Spinal cord (tissue), 9 donors: ENCODE measurements at regions not wholly inside any gene's neighbourhood (a gene's known extent, or its start where the extent isn't known, plus 50 kb on each side); places are given as distances from the start of the nearest gene placed in this dataset.

Experiments
- DNase-seq, 6 donors: peaks; one replicate each; pipeline versions ENCODE4 v3.0.0 to v3.0.0-alpha.2; 2013 to 2015; ENCODE audit warnings: low spot score in 6 of 6, low read depth in 4 of 6
- H3K27ac ChIP-seq: one replicate; pipeline ENCODE4 v1.5.1; 2013; ENCODE audit warnings: low read depth, low read length, control low read depth
- H3K27me3 ChIP-seq: one replicate; pipeline ENCODE4 v1.6.1; 2013; ENCODE audit warnings: low read length; ENCODE audit not compliant: control insufficient read depth, insufficient read depth
- H3K36me3 ChIP-seq: one replicate; pipeline ENCODE4 v1.6.1; 2013; ENCODE audit warnings: low read length; ENCODE audit not compliant: control insufficient read depth, insufficient read depth
- H3K4me1 ChIP-seq: one replicate; pipeline ENCODE4 v1.6.1; 2013; ENCODE audit warnings: low read length; ENCODE audit not compliant: control insufficient read depth, insufficient read depth
- H3K4me3 ChIP-seq: one replicate; pipeline ENCODE4 v1.5.1; 2013; ENCODE audit warnings: low read depth, low read length, control low read depth
- H3K9me3 ChIP-seq: one replicate; pipeline ENCODE4 v1.6.1; 2013; ENCODE audit warnings: low read length; ENCODE audit not compliant: control insufficient read depth, insufficient read depth
- WGBS: methylation state at CpG from one replicate; pipeline ENCODE4 v1.1.5; 2013; ENCODE audit warnings: missing lambda C conversion rate; ENCODE audit not compliant: insufficient coverage; 5-methylcytosine and 5-hydroxymethylcytosine counted together
- donor health status: healthy.

- no peak overlapping the region for H3K27ac ChIP-seq
- DNase-seq: no peak
- H3K4me3 ChIP-seq: no peak overlapping the region
- no peaks in the 10 kb centered on the region for H3K4me1 ChIP-seq
- 72% methylated on average over 6 of the region's 6 CpGs for WGBS
- H3K36me3 ChIP-seq: no peaks in the 10 kb centered on the region
- no peaks in the 10 kb centered on the region for H3K27me3 ChIP-seq
- no peaks in the 10 kb centered on the region for H3K9me3 ChIP-seq
Measured at GRCh38 chr2:215511454-215512346, 75.8 kb upstream of the FN1 start.

DNA sequence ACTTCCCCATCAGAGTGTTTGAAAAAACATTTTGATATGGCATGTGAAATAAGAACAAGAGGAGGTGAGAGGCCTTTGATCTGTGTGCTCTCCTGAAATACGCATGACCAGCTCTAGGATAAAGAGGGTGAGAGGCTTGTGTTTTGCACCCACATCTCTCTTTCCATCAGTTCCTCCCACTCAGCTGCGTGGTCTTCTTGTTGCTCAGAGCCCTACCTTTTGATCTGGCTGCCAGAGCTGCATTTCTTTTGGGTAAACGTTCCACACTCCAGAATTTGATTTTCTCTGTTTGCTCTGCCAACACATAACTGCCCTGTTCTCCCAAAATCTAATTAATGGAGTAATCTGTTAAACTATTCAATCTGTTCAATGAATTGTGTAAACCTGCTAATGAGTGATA is 72.0 kb upstream of the FN1 start:
- 71% methylated on average over 1 of the region's 3 CpGs for WGBS
- DNase-seq: no peak
- Histone ChIP-seq H3K4me1 (no peaks in the 10 kb centered on the region), H3K27me3 (no peaks in the 10 kb centered on the region), H3K27ac (no peak overlapping the region), H3K36me3 (no peaks in the 10 kb centered on the region), H3K9me3 (no peaks in the 10 kb centered on the region), H3K4me3 (no peak overlapping the region)

DNA sequence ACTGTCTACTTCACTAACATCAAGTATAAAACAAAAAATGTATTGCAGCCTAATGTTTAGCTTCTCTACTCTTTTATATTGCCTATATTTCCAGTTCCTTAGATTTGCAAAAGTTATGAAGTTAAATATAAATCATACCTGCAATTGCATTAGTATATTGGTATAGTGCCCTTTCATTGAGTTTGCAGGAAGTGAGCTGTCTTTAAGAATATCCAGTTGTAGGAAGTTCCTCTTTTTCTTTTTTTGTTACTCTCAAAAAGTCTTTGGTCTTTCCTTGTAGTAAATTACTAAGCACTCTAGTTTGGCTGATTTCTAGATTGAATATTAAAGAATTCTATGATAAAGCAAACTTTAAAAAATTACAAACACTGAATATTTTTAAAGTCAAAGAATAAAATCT is 71.3 kb upstream of the FN1 start:
- DNase-seq: no peak
- H3K4me1 ChIP-seq: no peaks in the 10 kb centered on the region
- H3K27ac ChIP-seq: no peak overlapping the region
- no peak overlapping the region for H3K4me3 ChIP-seq
- no peaks in the 10 kb centered on the region for H3K9me3 ChIP-seq
- no peaks in the 10 kb centered on the region for H3K36me3 ChIP-seq
- H3K27me3 ChIP-seq: no peaks in the 10 kb centered on the region

DNA sequence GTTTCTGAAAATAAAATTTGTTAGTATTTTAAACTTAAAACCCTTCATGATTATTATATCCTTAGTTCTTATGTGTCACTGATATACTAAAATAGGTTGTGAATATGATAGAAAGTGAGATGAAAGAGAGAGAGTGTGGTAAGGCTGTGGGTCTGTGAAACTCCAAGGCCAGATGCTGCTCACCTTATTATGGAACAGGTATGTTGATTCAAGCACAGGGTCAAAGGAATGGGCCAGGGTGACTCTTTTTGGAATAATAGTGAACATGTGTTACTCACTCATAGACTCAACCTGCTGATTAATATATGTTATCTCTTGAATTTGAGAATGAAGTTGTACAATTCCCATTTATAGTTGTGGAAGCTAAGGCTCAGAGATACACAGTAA is 70.7 kb upstream of the FN1 start:
- Histone ChIP-seq H3K27me3 (no peaks in the 10 kb centered on the region), H3K27ac (no peak overlapping the region), H3K9me3 (no peaks in the 10 kb centered on the region), H3K36me3 (no peaks in the 10 kb centered on the region), H3K4me1 (no peaks in the 10 kb centered on the region), H3K4me3 (no peak overlapping the region)
- no peak for DNase-seq

GRCh38 chr2:215505044-215505786 is 69.3 kb upstream of the FN1 start:
- no peak overlapping the region for H3K27ac ChIP-seq
- no peaks in the 10 kb centered on the region for H3K9me3 ChIP-seq
- WGBS: 92% methylated on average over 2 of the region's 4 CpGs
- no peaks in the 10 kb centered on the region for H3K27me3 ChIP-seq
- no peaks in the 10 kb centered on the region for H3K36me3 ChIP-seq
- no peak for DNase-seq
- H3K4me1 ChIP-seq: no peaks in the 10 kb centered on the region
- no peak overlapping the region for H3K4me3 ChIP-seq

- Histone ChIP-seq H3K4me3 (no peak overlapping the region), H3K4me1 (no peaks in the 10 kb centered on the region), H3K36me3 (no peaks in the 10 kb centered on the region), H3K27me3 (no peaks in the 10 kb centered on the region), H3K27ac (no peak overlapping the region), H3K9me3 (no peaks in the 10 kb centered on the region)
- WGBS: 80% methylated on average over 1 of the region's 2 CpGs
- DNase-seq: no peak
Measured at GRCh38 chr2:215504547-215504946, 68.7 kb upstream of the FN1 start.

- Histone ChIP-seq H3K4me1 (no peaks in the 10 kb centered on the region), H3K36me3 (no peaks in the 10 kb centered on the region), H3K9me3 (no peaks in the 10 kb centered on the region), H3K4me3 (no peak overlapping the region), H3K27ac (no peak overlapping the region), H3K27me3 (no peaks in the 10 kb centered on the region)
- no CpG with 5 or more reads among the region's 1 CpG for WGBS
- peak in 1 of 6 donors; percentile 15 for DNase-seq
Measured at GRCh38 chr2:215503381-215503780, 67.5 kb upstream of the FN1 start.

GRCh38 chr2:215500466-215500865 is 64.6 kb upstream of the FN1 start:
- no peaks in the 10 kb centered on the region for H3K9me3 ChIP-seq
- no peak overlapping the region for H3K4me3 ChIP-seq
- DNase-seq: no peak
- H3K27ac ChIP-seq: no peak overlapping the region
- no peaks in the 10 kb centered on the region for H3K4me1 ChIP-seq
- no peaks in the 10 kb centered on the region for H3K27me3 ChIP-seq
- H3K36me3 ChIP-seq: no peaks in the 10 kb centered on the region

- Histone ChIP-seq H3K4me1 (no peaks in the 10 kb centered on the region), H3K9me3 (no peaks in the 10 kb centered on the region), H3K27me3 (no peaks in the 10 kb centered on the region), H3K36me3 (no peaks in the 10 kb centered on the region), H3K27ac (no peak overlapping the region), H3K4me3 (no peak overlapping the region)
- WGBS: 67% methylated on average over 1 of the region's 2 CpGs
- DNase-seq: no peak
Measured at GRCh38 chr2:215499331-215499730, 63.5 kb upstream of the FN1 start.

DNA sequence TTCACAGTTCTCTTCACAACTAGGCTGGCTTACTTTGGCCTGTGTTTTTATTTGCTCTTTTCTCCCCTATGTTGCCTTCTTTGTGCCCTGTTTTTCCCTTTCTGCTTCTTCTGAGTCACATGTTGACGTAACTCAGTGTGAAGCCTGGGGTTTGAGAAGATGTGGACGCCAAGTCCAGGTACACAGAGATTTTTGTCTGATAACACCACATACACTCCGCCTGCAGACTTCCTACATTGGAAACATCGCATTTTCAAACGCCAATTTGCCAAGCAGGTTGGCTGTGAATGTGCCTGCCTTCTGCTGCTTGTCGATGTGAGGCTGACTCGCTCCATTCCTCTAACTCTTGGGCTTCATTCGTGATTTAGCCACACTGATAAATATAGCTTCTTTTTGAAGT is 62.6 kb upstream of the FN1 start:
- H3K4me3 ChIP-seq: no peak overlapping the region
- H3K27ac ChIP-seq: no peak overlapping the region
- no peaks in the 10 kb centered on the region for H3K9me3 ChIP-seq
- DNase-seq: peak in 1 of 6 donors; percentile 72
- WGBS: no CpG with 5 or more reads among the region's 8 CpGs
- no peaks in the 10 kb centered on the region for H3K4me1 ChIP-seq
- no peaks in the 10 kb centered on the region for H3K27me3 ChIP-seq
- no peaks in the 10 kb centered on the region for H3K36me3 ChIP-seq
